ENCODE measurements at regions not wholly inside any gene's neighbourhood (a gene's known extent, or its start where the extent isn't known, plus 50 kb on each side); places are given as distances from the start of the nearest gene placed in this dataset.
A peak's percentile ranks its signal among the peaks of the same experiment; 100 is the strongest.

- TF ChIP-seq RCOR1 (conservative IDR thresholded peaks at IDR 0.05; ENCODE audit: low read depth, low read length) (0 out of 2 replicates have a peak, but pooled peaks have one; percentile 22), CUX1 (IDR thresholded peaks at IDR 0.05; ENCODE audit: insufficient replicate concordance, low read depth, low read length) (no peak), TAF1 (IDR thresholded peaks at IDR 0.05; ENCODE audit: borderline replicate concordance, low read depth, low read length) (0 out of 2 replicates have a peak, but pooled peaks have one; percentile 37), EGR1 (IDR thresholded peaks at IDR 0.05; ENCODE audit: borderline replicate concordance in 1 of 2, low read depth in 2 of 2, low read length in 2 of 2) (peak in 1 of 2 experiments; percentile 41; a peak in 1 of 3 replicates), RELA (IDR thresholded peaks at IDR 0.05; ENCODE audit: borderline replicate concordance, partially characterized antibody) (no peak), RELB (IDR thresholded peaks at IDR 0.05; ENCODE audit: low read depth) (peak; percentile 89), BRCA1 (IDR thresholded peaks at IDR 0.05; ENCODE audit: low read depth, low read length) (no peak), HDAC2 (IDR thresholded peaks at IDR 0.05) (no peak), MXI1 (IDR thresholded peaks at IDR 0.05; ENCODE audit: low read depth, low read length) (no peak), CHD4 (IDR thresholded peaks at IDR 0.05) (no peak), YBX1 (IDR thresholded peaks at IDR 0.05) (no peak), RFX5 (IDR thresholded peaks at IDR 0.05; ENCODE audit: low read depth, low read length) (no peak), ZNF592 (IDR thresholded peaks at IDR 0.05) (no peak)
- TF ChIP-seq, protein P1, sequence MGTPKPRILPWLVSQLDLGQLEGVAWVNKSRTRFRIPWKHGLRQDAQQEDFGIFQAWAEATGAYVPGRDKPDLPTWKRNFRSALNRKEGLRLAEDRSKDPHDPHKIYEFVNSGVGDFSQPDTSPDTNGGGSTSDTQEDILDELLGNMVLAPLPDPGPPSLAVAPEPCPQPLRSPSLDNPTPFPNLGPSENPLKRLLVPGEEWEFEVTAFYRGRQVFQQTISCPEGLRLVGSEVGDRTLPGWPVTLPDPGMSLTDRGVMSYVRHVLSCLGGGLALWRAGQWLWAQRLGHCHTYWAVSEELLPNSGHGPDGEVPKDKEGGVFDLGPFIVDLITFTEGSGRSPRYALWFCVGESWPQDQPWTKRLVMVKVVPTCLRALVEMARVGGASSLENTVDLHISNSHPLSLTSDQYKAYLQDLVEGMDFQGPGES (IDR thresholded peaks at IDR 0.05) = no peak
- TF ChIP-seq, protein P2, sequence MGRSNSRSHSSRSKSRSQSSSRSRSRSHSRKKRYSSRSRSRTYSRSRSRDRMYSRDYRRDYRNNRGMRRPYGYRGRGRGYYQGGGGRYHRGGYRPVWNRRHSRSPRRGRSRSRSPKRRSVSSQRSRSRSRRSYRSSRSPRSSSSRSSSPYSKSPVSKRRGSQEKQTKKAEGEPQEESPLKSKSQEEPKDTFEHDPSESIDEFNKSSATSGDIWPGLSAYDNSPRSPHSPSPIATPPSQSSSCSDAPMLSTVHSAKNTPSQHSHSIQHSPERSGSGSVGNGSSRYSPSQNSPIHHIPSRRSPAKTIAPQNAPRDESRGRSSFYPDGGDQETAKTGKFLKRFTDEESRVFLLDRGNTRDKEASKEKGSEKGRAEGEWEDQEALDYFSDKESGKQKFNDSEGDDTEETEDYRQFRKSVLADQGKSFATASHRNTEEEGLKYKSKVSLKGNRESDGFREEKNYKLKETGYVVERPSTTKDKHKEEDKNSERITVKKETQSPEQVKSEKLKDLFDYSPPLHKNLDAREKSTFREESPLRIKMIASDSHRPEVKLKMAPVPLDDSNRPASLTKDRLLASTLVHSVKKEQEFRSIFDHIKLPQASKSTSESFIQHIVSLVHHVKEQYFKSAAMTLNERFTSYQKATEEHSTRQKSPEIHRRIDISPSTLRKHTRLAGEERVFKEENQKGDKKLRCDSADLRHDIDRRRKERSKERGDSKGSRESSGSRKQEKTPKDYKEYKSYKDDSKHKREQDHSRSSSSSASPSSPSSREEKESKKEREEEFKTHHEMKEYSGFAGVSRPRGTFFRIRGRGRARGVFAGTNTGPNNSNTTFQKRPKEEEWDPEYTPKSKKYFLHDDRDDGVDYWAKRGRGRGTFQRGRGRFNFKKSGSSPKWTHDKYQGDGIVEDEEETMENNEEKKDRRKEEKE (IDR thresholded peaks at IDR 0.05) = no peak
Observed at GRCh38 chr7:21355406-21355874, 72.4 kb upstream of the SP4 start (continued).
